ENCODE measurements at regions not wholly inside any gene's neighbourhood (a gene's known extent, or its start where the extent isn't known, plus 50 kb on each side); places are given as distances from the start of the nearest gene placed in this dataset.

GRCh38 chr1:25036117-25036546 is 106.1 kb upstream of the RUNX3 start:
- DNase-seq (ENCODE audit: low spot score): no peak

DNA sequence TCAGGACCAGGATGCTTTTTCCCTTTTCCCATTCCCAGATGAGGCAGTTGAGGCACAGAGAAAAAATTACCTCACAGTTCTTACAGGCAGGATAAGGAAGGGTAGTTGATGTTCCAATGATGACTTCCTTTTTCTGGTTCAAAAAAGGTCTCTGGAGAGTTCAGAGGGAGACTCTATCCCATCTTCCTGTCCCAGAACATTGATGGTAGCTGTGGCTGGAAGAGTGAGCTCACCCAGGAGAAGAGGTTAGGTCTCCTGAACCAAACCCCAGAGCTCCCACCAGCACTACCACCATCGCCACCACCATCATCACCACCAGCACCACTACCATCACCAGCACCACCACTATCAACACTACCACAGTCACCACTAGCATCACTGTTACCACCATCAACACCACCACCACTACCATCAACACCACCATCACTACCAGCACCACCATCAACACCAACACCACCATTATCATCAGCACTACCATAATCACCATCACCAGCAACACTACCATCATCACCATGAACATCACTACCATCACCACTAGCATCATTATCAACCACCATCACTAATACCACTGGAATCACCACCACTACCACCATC is 105.5 kb upstream of the RUNX3 start:
- DNase-seq (ENCODE audit: low spot score): no peak

DNA sequence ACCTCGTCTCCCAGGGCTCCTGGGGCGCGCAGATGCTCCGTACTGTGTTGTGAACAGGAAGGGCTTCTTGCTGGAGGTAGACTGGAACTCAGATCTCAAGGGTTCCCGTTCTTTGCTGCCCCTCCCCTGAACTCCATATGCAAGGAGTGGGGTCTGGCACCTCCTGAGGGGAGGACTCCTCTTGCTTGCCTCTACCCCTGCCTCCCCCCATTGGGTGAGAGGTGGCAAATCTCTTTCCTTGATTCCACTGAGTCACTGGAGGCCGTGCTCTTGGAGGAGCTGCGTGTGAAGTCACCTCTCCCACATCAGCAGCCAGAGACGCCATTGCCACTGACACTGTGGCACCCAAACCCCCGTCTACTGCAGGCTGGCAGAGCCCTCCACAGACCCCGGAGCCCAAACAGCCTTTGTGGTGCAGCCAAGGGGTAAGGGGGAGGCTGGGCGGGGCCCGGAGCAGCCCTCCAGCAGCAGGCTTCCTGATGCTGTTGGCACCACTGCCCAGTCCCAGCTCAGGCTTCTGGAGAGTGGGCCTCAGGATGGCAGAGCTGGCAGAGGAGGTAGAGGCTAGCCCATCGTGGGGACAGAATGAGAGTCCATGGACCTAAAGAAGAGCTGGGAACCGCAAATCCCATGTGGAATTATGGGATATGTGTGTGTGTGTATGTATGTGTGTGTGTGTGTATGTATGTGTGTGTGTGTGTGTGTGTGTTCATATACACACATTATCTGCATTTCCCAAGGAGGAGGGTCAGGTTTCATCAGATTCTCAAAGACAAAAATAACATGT is 104.9 kb upstream of the RUNX3 start:
- DNase-seq (ENCODE audit: low spot score): no peak

- no peak for DNase-seq (ENCODE audit: low spot score)
Observed at GRCh38 chr1:25033828-25034705, 104.0 kb upstream of the RUNX3 start.

DNA sequence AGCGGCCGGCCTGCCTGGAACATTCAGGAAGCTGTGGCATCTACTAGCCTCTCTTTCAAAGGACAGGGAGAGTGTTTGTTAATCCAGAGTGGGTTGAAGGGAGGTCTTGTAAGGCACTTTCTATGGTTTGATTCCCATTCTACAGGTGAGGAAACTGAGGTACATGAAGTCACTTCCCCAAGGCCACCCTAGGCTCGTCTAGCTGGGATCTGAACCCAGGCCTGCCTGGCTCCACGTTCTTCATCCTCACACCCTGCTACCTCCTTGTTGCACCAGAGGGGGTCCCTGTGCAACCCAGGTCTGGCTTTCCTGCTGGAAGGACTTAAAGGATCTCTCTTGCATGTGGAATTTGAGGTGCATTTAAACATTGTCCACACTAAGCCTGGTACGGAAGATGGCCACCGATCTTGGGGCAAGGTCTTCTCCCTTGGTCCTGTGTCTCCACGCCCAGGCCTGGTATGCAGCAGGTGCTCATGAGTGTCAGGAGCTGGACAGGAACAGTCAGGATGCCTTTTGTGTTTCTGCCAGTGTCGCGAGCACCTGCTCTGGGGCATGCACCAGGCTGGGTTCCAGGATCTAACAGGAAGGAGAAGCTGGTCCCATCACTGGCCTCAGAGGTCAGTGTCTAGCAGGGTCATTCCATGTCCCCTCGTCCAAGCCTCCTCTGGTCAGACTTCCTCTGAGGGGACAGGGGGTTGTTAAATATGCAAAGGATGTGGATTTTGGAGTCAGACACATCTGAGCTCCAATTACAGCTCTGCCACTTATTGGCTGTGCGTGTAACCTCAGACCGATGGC is 103.2 kb upstream of the RUNX3 start:
- DNase-seq (ENCODE audit: low spot score): no peak

GRCh38 chr1:25031966-25032667 is 102.0 kb upstream of the RUNX3 start:
- no peak for DNase-seq (ENCODE audit: low spot score)

GRCh38 chr1:25031601-25031965 is 101.5 kb upstream of the RUNX3 start:
- no peak for DNase-seq (ENCODE audit: low spot score)

DNA sequence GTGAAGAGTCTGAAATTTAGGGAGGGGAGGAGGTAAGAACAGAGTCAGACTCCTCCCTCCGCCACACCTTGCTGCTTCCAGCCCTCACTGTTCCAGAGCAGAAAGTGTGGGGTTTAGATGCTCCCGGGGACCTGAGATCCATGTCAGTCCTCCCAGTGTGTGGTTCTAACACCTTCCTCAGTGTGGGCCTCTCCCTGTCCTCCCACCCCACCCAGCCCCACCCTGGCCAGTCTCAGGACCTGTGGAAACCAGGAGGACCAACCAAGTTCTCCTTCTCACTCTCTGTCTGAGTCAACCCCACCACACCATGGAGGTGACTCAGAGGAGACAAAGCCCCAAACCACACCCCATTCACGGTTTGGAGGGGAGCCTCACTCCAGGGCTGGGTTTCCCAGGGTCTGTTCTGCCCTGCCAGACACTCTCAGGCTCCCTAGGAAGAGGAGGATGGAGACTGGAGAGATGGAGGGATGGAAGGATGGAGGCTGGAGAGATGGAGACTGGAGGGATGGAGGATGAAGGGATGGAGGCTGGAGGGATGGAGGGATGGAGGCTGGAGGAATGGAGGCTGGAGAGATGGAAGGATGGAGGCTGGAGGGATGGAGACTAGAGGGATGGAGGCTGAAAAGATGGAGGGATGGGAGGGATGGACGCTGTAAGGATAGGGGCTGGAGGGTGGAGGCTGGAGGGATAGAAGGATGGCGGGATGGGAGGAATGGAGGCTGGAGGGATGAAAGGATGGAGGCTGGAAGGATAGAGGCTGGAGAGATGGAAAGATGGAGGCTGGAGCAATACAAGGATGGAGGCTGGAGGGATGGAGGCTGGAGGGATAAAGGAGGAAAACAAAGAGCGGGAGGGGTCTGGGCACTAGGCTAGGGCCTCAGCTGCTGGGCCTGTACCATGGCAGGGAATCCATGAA is 100.9 kb upstream of the RUNX3 start:
- no peak for DNase-seq (ENCODE audit: low spot score)

GRCh38 chr1:25030012-25030411 is 99.9 kb upstream of the RUNX3 start:
- no peak for DNase-seq (ENCODE audit: low spot score)

DNA sequence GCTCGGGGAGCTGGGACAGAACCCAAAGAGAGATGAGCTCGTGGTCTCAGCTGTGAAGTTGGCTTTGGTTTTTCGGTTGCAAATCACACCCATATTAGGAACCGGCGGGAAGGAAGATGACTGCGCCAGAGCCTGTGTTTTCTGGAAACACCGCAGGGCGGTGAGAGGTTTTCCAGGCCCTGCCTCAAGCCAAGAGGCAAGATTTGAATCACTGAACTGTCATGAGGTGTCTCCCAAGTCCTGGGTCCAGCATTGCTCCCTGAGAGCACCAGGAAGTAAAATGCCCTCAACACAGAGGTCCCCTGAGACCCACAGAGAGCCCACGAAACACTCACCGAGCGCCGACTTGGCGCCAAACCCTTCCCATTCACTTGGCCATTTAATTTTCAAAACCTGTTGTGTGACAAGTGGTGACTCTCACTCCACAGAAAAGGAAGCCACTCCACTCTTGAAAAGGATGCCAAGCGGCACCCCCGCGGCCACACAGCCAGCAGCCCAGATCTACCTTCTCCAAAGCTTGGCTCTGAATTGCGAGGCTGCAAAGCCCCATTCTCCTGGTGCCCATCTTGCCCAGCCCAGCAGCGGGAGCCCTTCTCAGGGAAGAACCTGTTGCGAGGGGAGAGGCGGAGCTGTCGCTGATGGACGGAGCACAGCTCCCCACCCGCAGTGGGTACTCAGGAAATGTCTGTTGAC is 99.0 kb upstream of the RUNX3 start:
- DNase-seq (ENCODE audit: low spot score): no peak

DNA sequence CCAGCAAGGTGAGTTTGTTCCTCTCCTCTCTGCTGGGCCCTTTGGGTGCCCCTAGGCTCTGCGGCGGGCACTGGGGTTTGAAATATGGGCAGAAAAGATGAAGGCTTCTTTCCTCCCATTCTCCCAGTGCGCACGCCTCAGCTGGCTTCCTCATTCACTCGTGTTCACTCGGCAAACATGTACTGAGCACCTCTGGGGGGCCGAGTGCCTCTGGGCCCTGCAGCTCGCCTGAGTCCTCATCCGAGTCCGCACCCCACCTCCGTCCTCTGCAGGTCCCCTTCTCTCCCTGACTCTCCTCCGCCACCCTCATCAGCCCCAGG is 98.5 kb upstream of the RUNX3 start:
- DNase-seq (ENCODE audit: low spot score): no peak

DNA sequence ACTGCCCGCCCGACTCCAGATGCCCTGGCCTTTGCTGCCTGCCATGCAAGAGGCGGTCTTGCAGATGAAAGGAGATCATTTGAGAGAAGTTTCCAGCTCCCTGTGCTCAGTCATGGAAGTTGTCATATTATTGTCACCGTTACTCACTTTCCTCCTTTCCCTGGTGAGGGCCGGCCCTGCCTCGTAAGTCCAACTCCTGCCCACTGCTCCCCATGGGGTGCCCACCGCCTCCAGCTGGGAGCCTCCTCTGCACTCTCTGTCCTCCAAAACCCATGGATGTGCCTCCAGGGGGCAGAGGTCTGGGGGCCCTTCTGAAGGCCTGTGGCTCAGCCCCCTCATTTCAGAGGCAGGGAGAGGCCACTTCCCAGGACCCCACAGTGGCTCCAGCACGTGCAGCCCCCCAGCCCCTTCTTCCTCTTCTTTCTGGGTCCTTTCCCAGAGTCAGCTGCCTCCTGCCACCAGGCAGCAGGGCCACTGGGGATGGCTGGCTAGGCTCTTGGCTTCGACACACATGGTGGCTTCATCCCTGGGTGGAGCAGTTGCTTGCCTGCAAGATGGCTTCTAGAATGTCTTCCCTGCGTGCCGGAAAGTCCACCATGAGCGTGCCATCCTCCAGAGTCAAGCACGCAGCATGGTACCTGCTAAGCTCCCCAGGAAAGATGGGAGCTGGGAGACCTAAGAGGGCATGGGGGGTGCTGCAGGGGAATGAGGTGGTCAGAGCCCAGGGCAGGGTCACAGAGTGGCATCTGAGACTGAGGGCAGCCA is 97.9 kb upstream of the RUNX3 start:
- no peak for DNase-seq (ENCODE audit: low spot score)

- DNase-seq (ENCODE audit: low spot score): no peak
Observed at GRCh38 chr1:25026730-25027450, 96.8 kb upstream of the RUNX3 start.

- no peak for DNase-seq (ENCODE audit: low spot score)
Observed at GRCh38 chr1:25026304-25026703, 96.2 kb upstream of the RUNX3 start.

- DNase-seq (ENCODE audit: low spot score): no peak
Observed at GRCh38 chr1:25024615-25025350, 94.7 kb upstream of the RUNX3 start.

GRCh38 chr1:25023826-25024225 is 93.8 kb upstream of the RUNX3 start:
- no peak for DNase-seq (ENCODE audit: low spot score)

- DNase-seq (ENCODE audit: low spot score): no peak
Observed at GRCh38 chr1:25023190-25023578, 93.1 kb upstream of the RUNX3 start.
